ENCODE measurements at regions not wholly inside any gene's neighbourhood (a gene's known extent, or its start where the extent isn't known, plus 50 kb on each side); places are given as distances from the start of the nearest gene placed in this dataset.

DNA sequence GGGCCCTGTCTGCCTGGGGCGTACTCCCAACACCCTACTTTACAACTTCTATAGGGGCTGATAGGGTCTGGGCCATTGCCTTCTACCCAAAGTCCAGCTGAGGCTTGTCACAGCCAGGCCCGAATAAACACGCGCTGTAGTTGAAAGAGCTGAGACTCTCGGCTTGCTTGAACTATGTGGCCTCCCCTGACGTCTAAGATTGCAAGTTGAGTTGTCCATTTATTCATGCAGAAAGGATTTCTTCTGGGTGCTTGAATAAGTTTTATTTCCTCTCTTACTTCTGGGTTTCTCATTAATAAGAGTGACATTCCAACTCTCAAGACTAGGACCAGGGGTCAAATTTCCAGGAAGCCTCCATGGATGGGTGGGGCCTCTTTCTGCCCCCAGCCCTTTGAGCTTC, 74.4 kb upstream of the VRK1 start:
- no peak overlapping the region for H3K4me3 ChIP-seq (ENCODE audit: low read depth, low read length)
- DNase-seq (ENCODE audit: low read depth), result no peak
- TF ChIP-seq, protein P1, sequence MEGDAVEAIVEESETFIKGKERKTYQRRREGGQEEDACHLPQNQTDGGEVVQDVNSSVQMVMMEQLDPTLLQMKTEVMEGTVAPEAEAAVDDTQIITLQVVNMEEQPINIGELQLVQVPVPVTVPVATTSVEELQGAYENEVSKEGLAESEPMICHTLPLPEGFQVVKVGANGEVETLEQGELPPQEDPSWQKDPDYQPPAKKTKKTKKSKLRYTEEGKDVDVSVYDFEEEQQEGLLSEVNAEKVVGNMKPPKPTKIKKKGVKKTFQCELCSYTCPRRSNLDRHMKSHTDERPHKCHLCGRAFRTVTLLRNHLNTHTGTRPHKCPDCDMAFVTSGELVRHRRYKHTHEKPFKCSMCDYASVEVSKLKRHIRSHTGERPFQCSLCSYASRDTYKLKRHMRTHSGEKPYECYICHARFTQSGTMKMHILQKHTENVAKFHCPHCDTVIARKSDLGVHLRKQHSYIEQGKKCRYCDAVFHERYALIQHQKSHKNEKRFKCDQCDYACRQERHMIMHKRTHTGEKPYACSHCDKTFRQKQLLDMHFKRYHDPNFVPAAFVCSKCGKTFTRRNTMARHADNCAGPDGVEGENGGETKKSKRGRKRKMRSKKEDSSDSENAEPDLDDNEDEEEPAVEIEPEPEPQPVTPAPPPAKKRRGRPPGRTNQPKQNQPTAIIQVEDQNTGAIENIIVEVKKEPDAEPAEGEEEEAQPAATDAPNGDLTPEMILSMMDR (IDR thresholded peaks at IDR 0.05; ENCODE audit: control insufficient read depth, extremely low read depth, insufficient read depth), result no peak

- no peak for DNase-seq (ENCODE audit: low read depth)
- H3K4me3 ChIP-seq (ENCODE audit: low read depth, low read length), result no peak overlapping the region
- TF ChIP-seq, protein P1 (IDR thresholded peaks at IDR 0.05; ENCODE audit: control insufficient read depth, extremely low read depth, insufficient read depth), result no peak
Measured at GRCh38 chr14:96723946-96724345, 73.2 kb upstream of the VRK1 start.

DNA sequence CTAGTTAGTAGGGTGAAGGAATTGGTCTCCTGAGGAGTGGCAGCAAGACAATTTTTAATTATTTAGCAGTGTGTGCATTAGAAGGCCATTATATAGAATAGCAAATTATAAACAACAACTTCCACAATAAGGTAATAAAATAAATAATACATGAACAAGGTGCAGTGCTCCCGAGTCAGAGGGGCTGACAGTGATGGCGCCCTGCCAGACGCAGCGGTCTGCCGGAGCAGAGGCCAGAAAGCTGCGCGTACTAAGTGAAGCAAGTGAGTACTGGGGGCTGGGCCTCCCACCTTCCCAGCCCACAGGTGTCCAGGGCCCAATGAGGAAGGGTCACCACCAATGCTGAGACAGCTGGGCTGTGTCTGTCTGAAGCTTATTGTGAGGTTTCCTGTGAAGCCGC, 72.0 kb upstream of the VRK1 start:
- TF ChIP-seq, protein P1 (IDR thresholded peaks at IDR 0.05; ENCODE audit: control insufficient read depth, extremely low read depth, insufficient read depth), result no peak
- no peak for DNase-seq (ENCODE audit: low read depth)
- H3K4me3 ChIP-seq (ENCODE audit: low read depth, low read length), result no peak overlapping the region

DNA sequence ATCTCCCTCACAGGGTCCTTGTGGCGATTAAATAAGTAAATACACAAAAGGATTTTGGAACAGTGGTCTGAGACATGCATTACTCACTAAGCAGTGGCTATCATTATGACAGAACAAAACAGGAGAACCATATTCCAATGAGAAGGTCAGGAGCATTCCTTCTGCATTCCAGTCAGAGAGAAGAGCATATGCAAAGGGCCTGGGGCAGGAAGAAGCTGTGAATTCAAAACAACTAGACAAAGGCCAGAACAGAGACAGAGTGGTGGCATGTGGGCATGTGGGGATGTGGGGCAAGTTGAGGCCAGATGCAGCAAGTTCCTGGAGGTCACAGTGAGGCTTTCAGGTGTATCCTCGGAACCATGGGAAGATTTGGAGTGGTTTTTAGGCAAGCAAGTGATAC, 70.1 kb upstream of the VRK1 start:
- no peak for DNase-seq (ENCODE audit: low read depth)
- no peak overlapping the region for H3K4me3 ChIP-seq (ENCODE audit: low read depth, low read length)
- TF ChIP-seq, protein P1 (IDR thresholded peaks at IDR 0.05; ENCODE audit: control insufficient read depth, extremely low read depth, insufficient read depth), result no peak

- TF ChIP-seq, protein P1 (IDR thresholded peaks at IDR 0.05; ENCODE audit: control insufficient read depth, extremely low read depth, insufficient read depth), result no peak
- no peak overlapping the region for H3K4me3 ChIP-seq (ENCODE audit: low read depth, low read length)
- DNase-seq (ENCODE audit: low read depth), result no peak
Measured at GRCh38 chr14:96727491-96727890, 69.7 kb upstream of the VRK1 start.

DNA sequence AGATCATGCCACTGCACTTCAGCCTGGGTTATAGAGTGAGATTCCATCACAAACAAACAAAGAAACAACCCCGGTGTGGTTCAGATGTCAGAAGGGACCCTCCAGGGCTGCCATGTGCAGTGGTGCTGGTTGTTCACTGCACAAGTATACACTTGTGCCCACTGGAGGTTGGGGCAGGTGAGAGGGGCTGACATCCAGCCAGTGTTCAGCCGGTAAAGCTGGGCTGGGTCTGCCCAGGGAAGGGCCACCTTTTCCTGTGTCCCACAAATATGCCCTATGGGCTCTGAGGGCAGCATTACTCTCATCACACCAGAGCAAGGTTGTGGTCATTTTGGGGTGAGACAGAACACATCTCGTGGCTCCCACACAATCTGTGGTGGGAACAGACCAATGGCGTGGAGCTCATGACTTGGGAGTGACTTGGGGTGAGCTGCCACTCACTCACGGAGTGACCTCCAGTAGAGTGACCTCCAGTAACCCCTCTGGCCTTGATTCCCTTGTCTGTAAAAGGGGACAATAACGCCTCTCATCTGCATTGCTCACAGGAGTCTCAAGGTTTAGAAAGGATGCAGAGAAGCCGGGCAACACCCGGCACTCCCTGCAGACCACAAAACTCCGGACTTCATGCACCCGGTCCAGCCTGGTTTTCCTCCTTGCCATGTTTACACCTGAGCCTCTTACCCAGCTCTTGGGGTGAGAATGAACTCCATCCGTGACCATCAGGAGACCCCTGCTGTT, 69.0 kb upstream of the VRK1 start:
- no peak for DNase-seq (ENCODE audit: low read depth)
- TF ChIP-seq, protein P1 (IDR thresholded peaks at IDR 0.05; ENCODE audit: control insufficient read depth, extremely low read depth, insufficient read depth), result no peak

GRCh38 chr14:96729889-96730288, 67.3 kb upstream of the VRK1 start:
- TF ChIP-seq, protein P1 (IDR thresholded peaks at IDR 0.05; ENCODE audit: control insufficient read depth, extremely low read depth, insufficient read depth), result no peak
- H3K4me3 ChIP-seq (ENCODE audit: low read depth, low read length), result no peak overlapping the region
- no peak for DNase-seq (ENCODE audit: low read depth)

More for the DNA sequence above, 69.0 kb upstream of the VRK1 start:
- no peak overlapping the region for H3K4me3 ChIP-seq (ENCODE audit: low read depth, low read length)

All from LNCaP clone FGC (cell line).